Endodermal cell (in vitro differentiated cells): ENCODE measurements at regions not wholly inside any gene's neighbourhood (a gene's known extent, or its start where the extent isn't known, plus 50 kb on each side); places are given as distances from the start of the nearest gene placed in this dataset.

Experiments
- DNase-seq: peaks from one replicate; pipeline ENCODE4 v3.0.0-alpha.2; 2017
- H3K27ac ChIP-seq: 2 replicates; pipeline ENCODE4 v1.5.1; 2013; ENCODE audit warnings: mild to moderate bottlenecking, low read depth, low read length, moderate library complexity
- H3K27me3 ChIP-seq: 2 replicates; pipeline ENCODE4 v1.6.1; 2013; ENCODE audit warnings: mild to moderate bottlenecking, low read length, moderate library complexity; ENCODE audit not compliant: insufficient read depth, control insufficient read depth, poor library complexity, severe bottlenecking
- H3K36me3 ChIP-seq: 2 replicates; pipeline ENCODE4 v1.7.0; 2013; ENCODE audit warnings: mild to moderate bottlenecking, low read length, moderate library complexity; ENCODE audit not compliant: control insufficient read depth, insufficient read depth
- H3K4me1 ChIP-seq: one replicate; pipeline ENCODE4 v1.7.0; 2013; ENCODE audit warnings: low read length; ENCODE audit not compliant: control insufficient read depth, insufficient read depth
- H3K4me3 ChIP-seq: 2 replicates; pipeline ENCODE4 v1.5.1; 2013; ENCODE audit warnings: mild to moderate bottlenecking, low read length, moderate library complexity
- H3K9ac ChIP-seq: 2 replicates; pipeline ENCODE4 v1.6.1; 2013; ENCODE audit warnings: mild to moderate bottlenecking, low read length, moderate library complexity; ENCODE audit not compliant: poor library complexity, severe bottlenecking; ENCODE audit errors: extremely low read depth
- H3K9me3 ChIP-seq: 2 replicates; pipeline ENCODE4 v1.6.1; 2013; ENCODE audit warnings: mild to moderate bottlenecking, low read length, moderate library complexity; ENCODE audit not compliant: control insufficient read depth
- H3K27ac Mint-ChIP-seq: 2 replicates; pipeline ENCODE4 v1.8.0; 2020; ENCODE audit warnings: mixed read lengths
- H3K27me3 Mint-ChIP-seq: 2 replicates; pipeline ENCODE4 v1.8.0; 2021; ENCODE audit warnings: mild to moderate bottlenecking, mixed read lengths; ENCODE audit not compliant: insufficient read depth
- H3K36me3 Mint-ChIP-seq: 2 replicates; pipeline ENCODE4 v1.8.0; 2020; ENCODE audit warnings: low read depth, mixed read lengths
- H3K4me1 Mint-ChIP-seq: 2 replicates; pipeline ENCODE4 v1.8.0; 2020; ENCODE audit warnings: mixed read lengths
- H3K4me3 Mint-ChIP-seq: 2 replicates; pipeline ENCODE4 v1.8.0; 2020; ENCODE audit warnings: mild to moderate bottlenecking, moderate library complexity, mixed read lengths
- H3K9me3 Mint-ChIP-seq: 2 replicates; pipeline ENCODE4 v1.8.0; 2020; ENCODE audit warnings: mild to moderate bottlenecking, mixed read lengths
- WGBS, 2 experiments: methylation state at CpG; one replicate each; pipeline versions ENCODE4 v1.1.5 to v1.1.7; 2013; ENCODE audit warnings: missing lambda C conversion rate in 2 of 2, mixed read lengths in 1 of 2; ENCODE audit not compliant: insufficient coverage in 1 of 2, insufficient read length in 1 of 2; 5-methylcytosine and 5-hydroxymethylcytosine counted together
- TF ChIP-seq, protein P1 (sequence below): fragments of 200-600 bp; sonication (generic); conservative IDR thresholded peaks from 2 replicates; pipeline ENCODE4 v1.5.0; 2021; ENCODE audit warnings: antibody characterized with exemption, mild to moderate bottlenecking

- Histone ChIP-seq H3K27me3 (peaks cover 3% of the 10 kb centered on the region), H3K9me3 (no peaks in the 10 kb centered on the region), H3K27ac (no peak overlapping the region), H3K36me3 (no peaks in the 10 kb centered on the region), H3K9ac (no peak overlapping the region), H3K4me3 (no peak overlapping the region), H3K4me1 (no peaks in the 10 kb centered on the region)
- no peaks in the 10 kb centered on the region for H3K9me3 Mint-ChIP-seq
- no peak overlapping the region for H3K4me3 Mint-ChIP-seq
- no peak for DNase-seq
- 60 to 89% methylated on average over 1 to 3 of the region's 4 CpGs for WGBS, 2 experiments
- TF ChIP-seq, protein P1, sequence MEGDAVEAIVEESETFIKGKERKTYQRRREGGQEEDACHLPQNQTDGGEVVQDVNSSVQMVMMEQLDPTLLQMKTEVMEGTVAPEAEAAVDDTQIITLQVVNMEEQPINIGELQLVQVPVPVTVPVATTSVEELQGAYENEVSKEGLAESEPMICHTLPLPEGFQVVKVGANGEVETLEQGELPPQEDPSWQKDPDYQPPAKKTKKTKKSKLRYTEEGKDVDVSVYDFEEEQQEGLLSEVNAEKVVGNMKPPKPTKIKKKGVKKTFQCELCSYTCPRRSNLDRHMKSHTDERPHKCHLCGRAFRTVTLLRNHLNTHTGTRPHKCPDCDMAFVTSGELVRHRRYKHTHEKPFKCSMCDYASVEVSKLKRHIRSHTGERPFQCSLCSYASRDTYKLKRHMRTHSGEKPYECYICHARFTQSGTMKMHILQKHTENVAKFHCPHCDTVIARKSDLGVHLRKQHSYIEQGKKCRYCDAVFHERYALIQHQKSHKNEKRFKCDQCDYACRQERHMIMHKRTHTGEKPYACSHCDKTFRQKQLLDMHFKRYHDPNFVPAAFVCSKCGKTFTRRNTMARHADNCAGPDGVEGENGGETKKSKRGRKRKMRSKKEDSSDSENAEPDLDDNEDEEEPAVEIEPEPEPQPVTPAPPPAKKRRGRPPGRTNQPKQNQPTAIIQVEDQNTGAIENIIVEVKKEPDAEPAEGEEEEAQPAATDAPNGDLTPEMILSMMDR: no peak
- no peak overlapping the region for H3K27ac Mint-ChIP-seq
- H3K36me3 Mint-ChIP-seq: no peaks in the 10 kb centered on the region
- H3K27me3 Mint-ChIP-seq: peaks cover 14% of the 10 kb centered on the region
- H3K4me1 Mint-ChIP-seq: peaks cover 5% of the 10 kb centered on the region
These were observed 958.8 kb downstream of the PCDH18 start for GRCh38 chr4:136573460-136573859.

GRCh38 chr4:136571315-136571714 lies 961.0 kb downstream of the PCDH18 start:
- H3K4me1 Mint-ChIP-seq: peaks cover 5% of the 10 kb centered on the region
- TF ChIP-seq, protein P1: no peak
- 81% methylated on average over 1 of the region's 3 CpGs; no CpG with 5 or more reads in 1 of the 2 experiments for WGBS, 2 experiments
- no peak for DNase-seq
- no peaks in the 10 kb centered on the region for H3K36me3 Mint-ChIP-seq
- no peaks in the 10 kb centered on the region for H3K36me3 ChIP-seq
- H3K27ac ChIP-seq: no peak overlapping the region
- no peaks in the 10 kb centered on the region for H3K9me3 Mint-ChIP-seq
- H3K4me1 ChIP-seq: no peaks in the 10 kb centered on the region
- peaks cover 3% of the 10 kb centered on the region for H3K27me3 ChIP-seq
- peaks cover 11% of the 10 kb centered on the region for H3K27me3 Mint-ChIP-seq
- H3K4me3 ChIP-seq: no peak overlapping the region
- no peak overlapping the region for H3K27ac Mint-ChIP-seq
- no peak overlapping the region for H3K4me3 Mint-ChIP-seq
- H3K9ac ChIP-seq: no peak overlapping the region
- H3K9me3 ChIP-seq: no peaks in the 10 kb centered on the region

DNA sequence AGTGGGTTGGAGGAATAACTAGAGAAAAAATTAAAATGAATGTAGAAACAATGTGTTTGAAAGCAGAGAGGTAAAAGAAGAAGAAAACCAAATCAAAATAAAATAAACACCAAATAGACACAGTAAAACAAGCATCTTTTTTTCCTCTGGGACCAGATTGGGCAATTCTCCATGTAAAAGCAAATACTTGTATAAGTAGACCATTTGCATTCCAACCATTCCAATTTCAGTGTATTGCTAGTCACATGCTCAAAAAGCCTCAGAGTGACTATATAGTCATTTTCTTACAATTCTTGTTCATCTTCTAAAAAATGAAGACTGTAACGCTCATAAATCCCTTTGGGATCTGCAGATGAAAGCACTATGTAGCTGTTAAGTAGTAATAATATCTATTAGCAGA lies 969.5 kb downstream of the PCDH18 start:
- H3K9me3 Mint-ChIP-seq: no peaks in the 10 kb centered on the region
- Histone ChIP-seq H3K27ac (no peak overlapping the region), H3K36me3 (no peaks in the 10 kb centered on the region), H3K9me3 (no peaks in the 10 kb centered on the region), H3K9ac (no peak overlapping the region), H3K27me3 (no peaks in the 10 kb centered on the region), H3K4me1 (peaks cover 7% of the 10 kb centered on the region), H3K4me3 (no peak overlapping the region)
- H3K4me1 Mint-ChIP-seq: peaks cover 14% of the 10 kb centered on the region
- DNase-seq: no peak
- TF ChIP-seq, protein P1: no peak
- WGBS, 2 experiments: 80% methylated on average over 1 of the region's 1 CpG; no CpG with 5 or more reads in 1 of the 2 experiments
- H3K27ac Mint-ChIP-seq: no peak overlapping the region
- H3K4me3 Mint-ChIP-seq: no peak overlapping the region
- H3K27me3 Mint-ChIP-seq: no peaks in the 10 kb centered on the region
- H3K36me3 Mint-ChIP-seq: no peaks in the 10 kb centered on the region
